HL-60 (cell line): ENCODE measurements at regions not wholly inside any gene's neighbourhood (a gene's known extent, or its start where the extent isn't known, plus 50 kb on each side); places are given as distances from the start of the nearest gene placed in this dataset.

Source experiments
- GABPA ChIP-seq: IDR thresholded peaks from 2 replicates; pipeline ENCODE4 v1.6.1; 2012; ENCODE audit warnings: low read depth
- POLR2AphosphoS5 ChIP-seq: IDR thresholded peaks from 2 replicates; pipeline ENCODE4 v1.6.1; 2012; ENCODE audit warnings: low read depth
- TF ChIP-seq, protein P1 (sequence below): IDR thresholded peaks from one replicate; pipeline ENCODE4 v1.5.1; 2011; ENCODE audit warnings: low read length, control low read depth, inconsistent platforms; ENCODE audit not compliant: insufficient read depth
- TF ChIP-seq, protein P2 (sequence below): IDR thresholded peaks from 2 replicates; pipeline ENCODE4 v1.6.1; 2012; ENCODE audit warnings: low read depth; ENCODE audit not compliant: insufficient replicate concordance

GRCh38 chr4:159966746-159967145 lies 863.9 kb downstream of the RAPGEF2 start:
- TF ChIP-seq POLR2AphosphoS5 (no peak), GABPA (no peak)
- TF ChIP-seq, protein P1, sequence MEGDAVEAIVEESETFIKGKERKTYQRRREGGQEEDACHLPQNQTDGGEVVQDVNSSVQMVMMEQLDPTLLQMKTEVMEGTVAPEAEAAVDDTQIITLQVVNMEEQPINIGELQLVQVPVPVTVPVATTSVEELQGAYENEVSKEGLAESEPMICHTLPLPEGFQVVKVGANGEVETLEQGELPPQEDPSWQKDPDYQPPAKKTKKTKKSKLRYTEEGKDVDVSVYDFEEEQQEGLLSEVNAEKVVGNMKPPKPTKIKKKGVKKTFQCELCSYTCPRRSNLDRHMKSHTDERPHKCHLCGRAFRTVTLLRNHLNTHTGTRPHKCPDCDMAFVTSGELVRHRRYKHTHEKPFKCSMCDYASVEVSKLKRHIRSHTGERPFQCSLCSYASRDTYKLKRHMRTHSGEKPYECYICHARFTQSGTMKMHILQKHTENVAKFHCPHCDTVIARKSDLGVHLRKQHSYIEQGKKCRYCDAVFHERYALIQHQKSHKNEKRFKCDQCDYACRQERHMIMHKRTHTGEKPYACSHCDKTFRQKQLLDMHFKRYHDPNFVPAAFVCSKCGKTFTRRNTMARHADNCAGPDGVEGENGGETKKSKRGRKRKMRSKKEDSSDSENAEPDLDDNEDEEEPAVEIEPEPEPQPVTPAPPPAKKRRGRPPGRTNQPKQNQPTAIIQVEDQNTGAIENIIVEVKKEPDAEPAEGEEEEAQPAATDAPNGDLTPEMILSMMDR: no peak
- TF ChIP-seq, protein P2, sequence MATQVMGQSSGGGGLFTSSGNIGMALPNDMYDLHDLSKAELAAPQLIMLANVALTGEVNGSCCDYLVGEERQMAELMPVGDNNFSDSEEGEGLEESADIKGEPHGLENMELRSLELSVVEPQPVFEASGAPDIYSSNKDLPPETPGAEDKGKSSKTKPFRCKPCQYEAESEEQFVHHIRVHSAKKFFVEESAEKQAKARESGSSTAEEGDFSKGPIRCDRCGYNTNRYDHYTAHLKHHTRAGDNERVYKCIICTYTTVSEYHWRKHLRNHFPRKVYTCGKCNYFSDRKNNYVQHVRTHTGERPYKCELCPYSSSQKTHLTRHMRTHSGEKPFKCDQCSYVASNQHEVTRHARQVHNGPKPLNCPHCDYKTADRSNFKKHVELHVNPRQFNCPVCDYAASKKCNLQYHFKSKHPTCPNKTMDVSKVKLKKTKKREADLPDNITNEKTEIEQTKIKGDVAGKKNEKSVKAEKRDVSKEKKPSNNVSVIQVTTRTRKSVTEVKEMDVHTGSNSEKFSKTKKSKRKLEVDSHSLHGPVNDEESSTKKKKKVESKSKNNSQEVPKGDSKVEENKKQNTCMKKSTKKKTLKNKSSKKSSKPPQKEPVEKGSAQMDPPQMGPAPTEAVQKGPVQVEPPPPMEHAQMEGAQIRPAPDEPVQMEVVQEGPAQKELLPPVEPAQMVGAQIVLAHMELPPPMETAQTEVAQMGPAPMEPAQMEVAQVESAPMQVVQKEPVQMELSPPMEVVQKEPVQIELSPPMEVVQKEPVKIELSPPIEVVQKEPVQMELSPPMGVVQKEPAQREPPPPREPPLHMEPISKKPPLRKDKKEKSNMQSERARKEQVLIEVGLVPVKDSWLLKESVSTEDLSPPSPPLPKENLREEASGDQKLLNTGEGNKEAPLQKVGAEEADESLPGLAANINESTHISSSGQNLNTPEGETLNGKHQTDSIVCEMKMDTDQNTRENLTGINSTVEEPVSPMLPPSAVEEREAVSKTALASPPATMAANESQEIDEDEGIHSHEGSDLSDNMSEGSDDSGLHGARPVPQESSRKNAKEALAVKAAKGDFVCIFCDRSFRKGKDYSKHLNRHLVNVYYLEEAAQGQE: no peak
